ENCODE measurements at regions not wholly inside any gene's neighbourhood (a gene's known extent, or its start where the extent isn't known, plus 50 kb on each side); places are given as distances from the start of the nearest gene placed in this dataset.

DNA sequence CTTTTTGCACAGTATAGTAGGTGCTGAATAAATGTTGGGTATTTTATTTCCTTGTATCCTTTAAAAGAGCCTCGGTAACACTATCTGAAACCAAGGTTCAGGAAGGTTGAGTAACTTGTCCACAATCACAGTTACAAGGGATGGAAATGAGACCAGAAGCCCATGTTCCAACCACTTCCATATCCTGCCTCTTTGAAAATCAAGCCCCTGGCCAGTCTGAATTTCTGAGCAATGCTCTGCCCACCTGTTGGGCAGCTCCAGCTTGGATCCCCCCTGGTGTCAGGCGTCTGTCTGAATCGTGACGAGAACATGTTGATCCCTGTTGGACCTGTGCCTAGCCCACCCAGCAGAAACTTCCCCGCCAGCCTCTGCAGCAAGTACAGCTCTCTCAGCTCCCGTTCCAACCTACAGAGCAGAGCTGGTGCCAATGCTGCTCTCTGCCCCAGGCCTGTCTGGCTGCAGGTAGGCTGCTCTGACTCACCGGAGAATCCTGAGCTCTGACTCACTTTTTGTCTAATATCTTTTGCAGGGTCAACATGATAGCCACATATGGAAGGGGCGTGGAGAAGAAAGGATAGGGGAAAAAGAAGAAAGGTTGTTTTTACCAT, 595.5 kb downstream of the INHBA start:
- ChIA-PET POLR2A (no interaction called here), CTCF (interaction anchor here (1.6 kb wide), 1 partner anchor 31 kb away, joined by 5 read pairs; no protein-coding TSS in a partner anchor)
- Histone ChIP-seq H3K27me3 (ENCODE audit: insufficient read depth) (no peaks in the 10 kb centered on the region), H3K4me3 (ENCODE audit: low read depth in 2 of 2, low read length in 1 of 2) (peak overlapping the region in 1 of 2 experiments; percentile 28; a peak in 1 of 4 replicates), H3F3A (replicated peaks; ENCODE audit: insufficient read depth) (peaks cover 22% of the 10 kb centered on the region), H4K20me1 (ENCODE audit: insufficient read depth) (no peaks in the 10 kb centered on the region), H3K36me3 (replicated peaks in 1 of 2; ENCODE audit: control insufficient read depth in 1 of 2, insufficient read depth in 2 of 2, low read length in 1 of 2) (no peaks in the 10 kb centered on the region), H3K4me1 (ENCODE audit: control insufficient read depth in 1 of 2, insufficient read depth in 2 of 2, low read depth in 1 of 2, low read length in 1 of 2) (peaks cover 4 to 12% of the 10 kb centered on the region in 2 experiments; a peak in 3 of 4 replicates), H3K79me2 (ENCODE audit: insufficient read depth) (no peaks in the 10 kb centered on the region), H2AFZ (ENCODE audit: low read depth) (peak overlapping the region; percentile 75), H3K9ac (0 out of 2 replicates have a peak overlapping the region, but pooled peaks have one; percentile 8), H3K4me2 (peak overlapping the region; percentile 59), H3K9me2 (no peaks in the 10 kb centered on the region), H3K27ac (ENCODE audit: low read depth in 2 of 2, low read length in 1 of 2) (peak overlapping the region in 1 of 2 experiments; percentile 55; a peak in 2 of 4 replicates), H3K9me3 (no peaks in the 10 kb centered on the region)
- WGBS (ENCODE audit: low lambda C conversion rate) = 28% methylated on average over 7 of the region's 8 CpGs
- no peak for DNase-seq
- TF ChIP-seq TCF12 (IDR thresholded peaks at IDR 0.05) (peak; percentile 77), TEAD4 (IDR thresholded peaks at IDR 0.05; ENCODE audit: borderline replicate concordance, insufficient read depth) (peak; percentile 68; the same call in 1 of the 2 replicates), RFX5 (IDR thresholded peaks at IDR 0.05; ENCODE audit: low read length) (no peak), ELF1 (IDR thresholded peaks at IDR 0.05) (no peak), MEF2A (IDR thresholded peaks at IDR 0.05; ENCODE audit: borderline replicate concordance, low read depth) (no peak), YY1 (IDR thresholded peaks at IDR 0.05; ENCODE audit: low read depth) (no peak), JUND (IDR thresholded peaks at IDR 0.05) (peak; percentile 83), POLR2AphosphoS5 (IDR thresholded peaks at IDR 0.05; ENCODE audit: low read depth, low read length) (no peak), MXI1 (IDR thresholded peaks at IDR 0.05; ENCODE audit: low read depth, low read length) (no peak), CHD2 (IDR thresholded peaks at IDR 0.05; ENCODE audit: low read length, partially characterized antibody) (no peak), RAD21 (IDR thresholded peaks at IDR 0.05; ENCODE audit: low read length) (no peak), FOSL2 (IDR thresholded peaks at IDR 0.05; ENCODE audit: borderline replicate concordance, low read depth) (peak; percentile 87), NRF1 (IDR thresholded peaks at IDR 0.05; ENCODE audit: low read depth, low read length) (no peak), GATA2 (CRISPR knock-in tag; IDR thresholded peaks at IDR 0.05) (no peak), NFIC (IDR thresholded peaks at IDR 0.05; ENCODE audit: borderline replicate concordance) (peak; percentile 52; the same call in 1 of the 2 replicates), RXRA (IDR thresholded peaks at IDR 0.05; ENCODE audit: borderline replicate concordance, low read depth) (peak; percentile 43; the same call in 1 of the 2 replicates), TAF1 (IDR thresholded peaks at IDR 0.05; ENCODE audit: borderline replicate concordance, low read depth, low read length) (no peak), FOXM1 (IDR thresholded peaks at IDR 0.05; ENCODE audit: low read depth) (no peak), EZH2phosphoT487 (IDR thresholded peaks at IDR 0.05; ENCODE audit: borderline replicate concordance, low read depth) (no peak), EP300 (IDR thresholded peaks at IDR 0.05; ENCODE audit: borderline replicate concordance in 1 of 2, low read depth in 1 of 2, low read length in 1 of 2) (peak in 1 of 2 experiments; percentile 45; a peak in 1 of 4 replicates), GABPA (IDR thresholded peaks at IDR 0.05; ENCODE audit: low read depth) (no peak)
- TF ChIP-seq, protein P1, sequence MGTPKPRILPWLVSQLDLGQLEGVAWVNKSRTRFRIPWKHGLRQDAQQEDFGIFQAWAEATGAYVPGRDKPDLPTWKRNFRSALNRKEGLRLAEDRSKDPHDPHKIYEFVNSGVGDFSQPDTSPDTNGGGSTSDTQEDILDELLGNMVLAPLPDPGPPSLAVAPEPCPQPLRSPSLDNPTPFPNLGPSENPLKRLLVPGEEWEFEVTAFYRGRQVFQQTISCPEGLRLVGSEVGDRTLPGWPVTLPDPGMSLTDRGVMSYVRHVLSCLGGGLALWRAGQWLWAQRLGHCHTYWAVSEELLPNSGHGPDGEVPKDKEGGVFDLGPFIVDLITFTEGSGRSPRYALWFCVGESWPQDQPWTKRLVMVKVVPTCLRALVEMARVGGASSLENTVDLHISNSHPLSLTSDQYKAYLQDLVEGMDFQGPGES (IDR thresholded peaks at IDR 0.05; ENCODE audit: low read depth, low read length) = no peak
- TF ChIP-seq, protein P2, sequence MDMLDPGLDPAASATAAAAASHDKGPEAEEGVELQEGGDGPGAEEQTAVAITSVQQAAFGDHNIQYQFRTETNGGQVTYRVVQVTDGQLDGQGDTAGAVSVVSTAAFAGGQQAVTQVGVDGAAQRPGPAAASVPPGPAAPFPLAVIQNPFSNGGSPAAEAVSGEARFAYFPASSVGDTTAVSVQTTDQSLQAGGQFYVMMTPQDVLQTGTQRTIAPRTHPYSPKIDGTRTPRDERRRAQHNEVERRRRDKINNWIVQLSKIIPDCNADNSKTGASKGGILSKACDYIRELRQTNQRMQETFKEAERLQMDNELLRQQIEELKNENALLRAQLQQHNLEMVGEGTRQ (IDR thresholded peaks at IDR 0.05; ENCODE audit: borderline replicate concordance, low read depth, low read length) = no peak
- TF ChIP-seq, protein P3, sequence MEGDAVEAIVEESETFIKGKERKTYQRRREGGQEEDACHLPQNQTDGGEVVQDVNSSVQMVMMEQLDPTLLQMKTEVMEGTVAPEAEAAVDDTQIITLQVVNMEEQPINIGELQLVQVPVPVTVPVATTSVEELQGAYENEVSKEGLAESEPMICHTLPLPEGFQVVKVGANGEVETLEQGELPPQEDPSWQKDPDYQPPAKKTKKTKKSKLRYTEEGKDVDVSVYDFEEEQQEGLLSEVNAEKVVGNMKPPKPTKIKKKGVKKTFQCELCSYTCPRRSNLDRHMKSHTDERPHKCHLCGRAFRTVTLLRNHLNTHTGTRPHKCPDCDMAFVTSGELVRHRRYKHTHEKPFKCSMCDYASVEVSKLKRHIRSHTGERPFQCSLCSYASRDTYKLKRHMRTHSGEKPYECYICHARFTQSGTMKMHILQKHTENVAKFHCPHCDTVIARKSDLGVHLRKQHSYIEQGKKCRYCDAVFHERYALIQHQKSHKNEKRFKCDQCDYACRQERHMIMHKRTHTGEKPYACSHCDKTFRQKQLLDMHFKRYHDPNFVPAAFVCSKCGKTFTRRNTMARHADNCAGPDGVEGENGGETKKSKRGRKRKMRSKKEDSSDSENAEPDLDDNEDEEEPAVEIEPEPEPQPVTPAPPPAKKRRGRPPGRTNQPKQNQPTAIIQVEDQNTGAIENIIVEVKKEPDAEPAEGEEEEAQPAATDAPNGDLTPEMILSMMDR (IDR thresholded peaks at IDR 0.05) = no peak
- TF ChIP-seq, protein P4, sequence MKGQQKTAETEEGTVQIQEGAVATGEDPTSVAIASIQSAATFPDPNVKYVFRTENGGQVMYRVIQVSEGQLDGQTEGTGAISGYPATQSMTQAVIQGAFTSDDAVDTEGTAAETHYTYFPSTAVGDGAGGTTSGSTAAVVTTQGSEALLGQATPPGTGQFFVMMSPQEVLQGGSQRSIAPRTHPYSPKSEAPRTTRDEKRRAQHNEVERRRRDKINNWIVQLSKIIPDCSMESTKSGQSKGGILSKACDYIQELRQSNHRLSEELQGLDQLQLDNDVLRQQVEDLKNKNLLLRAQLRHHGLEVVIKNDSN (IDR thresholded peaks at IDR 0.05; ENCODE audit: borderline replicate concordance, low read depth) = no peak
- TF ChIP-seq, protein P5, sequence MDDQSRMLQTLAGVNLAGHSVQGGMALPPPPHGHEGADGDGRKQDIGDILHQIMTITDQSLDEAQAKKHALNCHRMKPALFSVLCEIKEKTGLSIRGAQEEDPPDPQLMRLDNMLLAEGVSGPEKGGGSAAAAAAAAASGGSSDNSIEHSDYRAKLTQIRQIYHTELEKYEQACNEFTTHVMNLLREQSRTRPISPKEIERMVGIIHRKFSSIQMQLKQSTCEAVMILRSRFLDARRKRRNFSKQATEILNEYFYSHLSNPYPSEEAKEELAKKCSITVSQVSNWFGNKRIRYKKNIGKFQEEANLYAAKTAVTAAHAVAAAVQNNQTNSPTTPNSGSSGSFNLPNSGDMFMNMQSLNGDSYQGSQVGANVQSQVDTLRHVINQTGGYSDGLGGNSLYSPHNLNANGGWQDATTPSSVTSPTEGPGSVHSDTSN (IDR thresholded peaks at IDR 0.05) = no peak
- TF ChIP-seq, protein P6, sequence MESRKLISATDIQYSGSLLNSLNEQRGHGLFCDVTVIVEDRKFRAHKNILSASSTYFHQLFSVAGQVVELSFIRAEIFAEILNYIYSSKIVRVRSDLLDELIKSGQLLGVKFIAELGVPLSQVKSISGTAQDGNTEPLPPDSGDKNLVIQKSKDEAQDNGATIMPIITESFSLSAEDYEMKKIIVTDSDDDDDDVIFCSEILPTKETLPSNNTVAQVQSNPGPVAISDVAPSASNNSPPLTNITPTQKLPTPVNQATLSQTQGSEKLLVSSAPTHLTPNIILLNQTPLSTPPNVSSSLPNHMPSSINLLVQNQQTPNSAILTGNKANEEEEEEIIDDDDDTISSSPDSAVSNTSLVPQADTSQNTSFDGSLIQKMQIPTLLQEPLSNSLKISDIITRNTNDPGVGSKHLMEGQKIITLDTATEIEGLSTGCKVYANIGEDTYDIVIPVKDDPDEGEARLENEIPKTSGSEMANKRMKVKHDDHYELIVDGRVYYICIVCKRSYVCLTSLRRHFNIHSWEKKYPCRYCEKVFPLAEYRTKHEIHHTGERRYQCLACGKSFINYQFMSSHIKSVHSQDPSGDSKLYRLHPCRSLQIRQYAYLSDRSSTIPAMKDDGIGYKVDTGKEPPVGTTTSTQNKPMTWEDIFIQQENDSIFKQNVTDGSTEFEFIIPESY (IDR thresholded peaks at IDR 0.05; ENCODE audit: borderline replicate concordance, low read depth) = no peak

Measured in SK-N-SH (cell line).